OCI-M1 (cell line): ENCODE measurements at regions not wholly inside any gene's neighbourhood (a gene's known extent, or its start where the extent isn't known, plus 50 kb on each side); places are given as distances from the start of the nearest gene placed in this dataset.
"Not testable (repeated sequence)": the region's sequence is repeated elsewhere in the genome, so short reads cannot be mapped to it uniquely, and the experiment has no call there.

Experiments
- DNase-seq: peaks from one replicate; lab custom pipeline; 2025; lab: John Stamatoyannopoulos, UW

- no peak for DNase-seq
These were observed 328.9 kb downstream of the PAPSS1 start for GRCh38 chr4:107391009-107391629.

GRCh38 chr4:107389965-107390364, 330.1 kb downstream of the PAPSS1 start:
- DNase-seq, result no peak

- DNase-seq, result no peak
These were observed 331.2 kb downstream of the PAPSS1 start for GRCh38 chr4:107388736-107389274.

GRCh38 chr4:107380836-107381438, 339.1 kb downstream of the PAPSS1 start:
- DNase-seq, result no peak

- DNase-seq, result no peak
These were observed 339.8 kb downstream of the PAPSS1 start for GRCh38 chr4:107380190-107380589.

GRCh38 chr4:107379054-107379869, 340.8 kb downstream of the PAPSS1 start:
- DNase-seq, result peak; percentile 21

- no peak for DNase-seq
These were observed 340.2 kb upstream of the DKK2 start for GRCh38 chr4:107376293-107376692.

GRCh38 chr4:107366900-107367299, 330.8 kb upstream of the DKK2 start:
- DNase-seq, result no peak

GRCh38 chr4:107366016-107366735, 330.1 kb upstream of the DKK2 start:
- DNase-seq, result no peak

- DNase-seq, result no peak
These were observed 327.0 kb upstream of the DKK2 start for GRCh38 chr4:107363125-107363524.

GRCh38 chr4:107359208-107359607, 323.1 kb upstream of the DKK2 start:
- DNase-seq, result no peak

- DNase-seq, result not testable (repeated sequence)
These were observed 318.2 kb upstream of the DKK2 start for GRCh38 chr4:107354304-107354703.

- DNase-seq, result no peak
These were observed 315.1 kb upstream of the DKK2 start for GRCh38 chr4:107351196-107351595.

GRCh38 chr4:107349732-107350131, 313.6 kb upstream of the DKK2 start:
- DNase-seq, result no peak

GRCh38 chr4:107349266-107349665, 313.2 kb upstream of the DKK2 start:
- no peak for DNase-seq

GRCh38 chr4:107348188-107349050, 312.3 kb upstream of the DKK2 start:
- DNase-seq, result no peak

- no peak for DNase-seq
These were observed 297.4 kb upstream of the DKK2 start for GRCh38 chr4:107333518-107333917.

GRCh38 chr4:107332656-107333055, 296.5 kb upstream of the DKK2 start:
- DNase-seq, result peak; percentile 4

GRCh38 chr4:107330916-107331315, 294.8 kb upstream of the DKK2 start:
- no peak for DNase-seq

GRCh38 chr4:107319386-107319785, 283.3 kb upstream of the DKK2 start:
- DNase-seq, result no peak

- no peak for DNase-seq
These were observed 282.0 kb upstream of the DKK2 start for GRCh38 chr4:107318078-107318477.
